ENCODE measurements at regions not wholly inside any gene's neighbourhood (a gene's known extent, or its start where the extent isn't known, plus 50 kb on each side); places are given as distances from the start of the nearest gene placed in this dataset.

GRCh38 chr9:115850548-115851304 is 302.9 kb upstream of the PAPPA start:
- no peak for TF ChIP-seq CTCF (IDR thresholded peaks at IDR 0.05; ENCODE audit: poor library complexity)
- TF ChIP-seq EZH2 (IDR thresholded peaks at IDR 0.05; ENCODE audit: borderline replicate concordance) = no peak
- TF ChIP-seq EZH2phosphoT487 (IDR thresholded peaks at IDR 0.05; ENCODE audit: low read depth, severe bottlenecking, unreplicated experiment) = no peak
